HG03103 (cell line): ENCODE measurements at regions not wholly inside any gene's neighbourhood (a gene's known extent, or its start where the extent isn't known, plus 50 kb on each side); places are given as distances from the start of the nearest gene placed in this dataset.

ENCODE experiments used
- ATAC-seq: cut with Tn5 transposase; IDR thresholded peaks from one replicate; pipeline ENCODE4 v1.9.1; 2021; ENCODE audit warnings: low read depth; ENCODE audit not compliant: unreplicated experiment

GRCh38 chr18:79579807-79580497 is 99.7 kb upstream of the CTDP1 start:
- no peak for ATAC-seq

- ATAC-seq = no peak
These were observed 99.0 kb upstream of the CTDP1 start for GRCh38 chr18:79580498-79581171.

- no peak for ATAC-seq
These were observed 98.2 kb upstream of the CTDP1 start for GRCh38 chr18:79581406-79581805.

- no peak for ATAC-seq
These were observed 97.7 kb upstream of the CTDP1 start for GRCh38 chr18:79581911-79582310.

- no peak for ATAC-seq
These were observed 96.6 kb upstream of the CTDP1 start for GRCh38 chr18:79582978-79583377.

GRCh38 chr18:79583426-79583825 is 96.2 kb upstream of the CTDP1 start:
- ATAC-seq = no peak

- ATAC-seq = no peak
These were observed 95.6 kb upstream of the CTDP1 start for GRCh38 chr18:79583984-79584401.

- no peak for ATAC-seq
These were observed 94.9 kb upstream of the CTDP1 start for GRCh38 chr18:79584491-79585394.

GRCh38 chr18:79585395-79586370 is 93.9 kb upstream of the CTDP1 start:
- no peak for ATAC-seq

GRCh38 chr18:79586436-79587225 is 93.0 kb upstream of the CTDP1 start:
- no peak for ATAC-seq

- ATAC-seq = no peak
These were observed 92.3 kb upstream of the CTDP1 start for GRCh38 chr18:79587226-79587741.

- ATAC-seq = no peak
These were observed 91.6 kb upstream of the CTDP1 start for GRCh38 chr18:79587779-79588635.

GRCh38 chr18:79588636-79589481 is 90.7 kb upstream of the CTDP1 start:
- no peak for ATAC-seq

- no peak for ATAC-seq
These were observed 90.0 kb upstream of the CTDP1 start for GRCh38 chr18:79589601-79590091.

GRCh38 chr18:79590191-79591031 is 89.2 kb upstream of the CTDP1 start:
- ATAC-seq = no peak

- no peak for ATAC-seq
These were observed 88.6 kb upstream of the CTDP1 start for GRCh38 chr18:79591032-79591308.
